GM23338 (cell line): ENCODE measurements at regions not wholly inside any gene's neighbourhood (a gene's known extent, or its start where the extent isn't known, plus 50 kb on each side); places are given as distances from the start of the nearest gene placed in this dataset.

Experiments
- ATAC-seq: fragments of 200-7000 bp; cut with Tn5 transposase; 3 replicates; pipeline ENCODE4 v1.9.1; 2020
- DNase-seq: peaks from one replicate; pipeline ENCODE4 v3.0.0-alpha.2; 2015; ENCODE audit warnings: low spot score
- H2AFZ ChIP-seq: fragments of 200-600 bp; sonication (generic); 2 replicates; pipeline ENCODE4 v1.8.0; 2016; ENCODE audit warnings: antibody characterized with exemption, mild to moderate bottlenecking, moderate library complexity
- H3F3A ChIP-seq: fragments of 200-600 bp; sonication (generic); replicated peaks from 2 replicates; pipeline ENCODE4 v1.8.0; 2017; ENCODE audit warnings: antibody characterized with exemption, mixed run types, low read depth
- H3K27ac ChIP-seq: fragments of 200-600 bp; sonication (generic); 2 replicates; pipeline ENCODE4 v1.6.1; 2016; ENCODE audit warnings: low read depth
- H3K27me3 ChIP-seq: fragments of 200-600 bp; sonication (generic); 2 replicates; pipeline ENCODE4 v1.8.0; 2016; ENCODE audit warnings: mild to moderate bottlenecking, mixed run types, moderate library complexity; ENCODE audit not compliant: insufficient read depth
- H3K36me3 ChIP-seq: fragments of 200-600 bp; sonication (generic); 2 replicates; pipeline ENCODE4 v1.8.0; 2016; ENCODE audit warnings: mild to moderate bottlenecking; ENCODE audit not compliant: insufficient read depth
- H3K4me1 ChIP-seq: fragments of 200-600 bp; sonication (generic); 2 replicates; pipeline ENCODE4 v1.8.0; 2016; ENCODE audit warnings: mild to moderate bottlenecking, moderate library complexity; ENCODE audit not compliant: insufficient read depth
- H3K4me2 ChIP-seq: fragments of 200-600 bp; sonication (generic); 2 replicates; pipeline ENCODE4 v1.7.1; 2017; ENCODE audit warnings: mixed run types
- H3K4me3 ChIP-seq: fragments of 200-600 bp; sonication (generic); 2 replicates; pipeline ENCODE4 v1.6.1; 2016; ENCODE audit warnings: mixed run types
- H3K79me2 ChIP-seq: fragments of 200-600 bp; sonication (generic); replicated peaks from 2 replicates; pipeline ENCODE4 v1.8.0; 2017; ENCODE audit warnings: mild to moderate bottlenecking; ENCODE audit not compliant: insufficient read depth
- H3K9me2 ChIP-seq: fragments of 200-600 bp; sonication (generic); 2 replicates; pipeline ENCODE4 v1.8.0; 2017; ENCODE audit not compliant: insufficient read depth
- H4K20me1 ChIP-seq: fragments of 200-600 bp; sonication (generic); replicated peaks from 2 replicates; pipeline ENCODE4 v1.8.0; 2017; ENCODE audit warnings: mild to moderate bottlenecking; ENCODE audit not compliant: insufficient read depth
- H3K27ac Mint-ChIP-seq: 2 replicates; pipeline ENCODE4 v1.8.0; 2020; ENCODE audit warnings: inconsistent platforms, mild to moderate bottlenecking, moderate library complexity, mixed read lengths
- H3K27me3 Mint-ChIP-seq: 3 replicates; pipeline ENCODE4 v1.8.0; 2022; ENCODE audit warnings: low read depth, mild to moderate bottlenecking, moderate library complexity, mixed read lengths, inconsistent platforms; ENCODE audit not compliant: insufficient read depth, poor library complexity
- H3K36me3 Mint-ChIP-seq: 3 replicates; pipeline ENCODE4 v1.8.0; 2021; ENCODE audit warnings: low read depth, mild to moderate bottlenecking, inconsistent platforms, moderate library complexity, mixed read lengths
- H3K4me1 Mint-ChIP-seq: 3 replicates; pipeline ENCODE4 v1.8.0; 2020; ENCODE audit warnings: mild to moderate bottlenecking, inconsistent platforms, mixed read lengths
- H3K4me3 Mint-ChIP-seq: 3 replicates; pipeline ENCODE4 v1.8.0; 2021; ENCODE audit warnings: moderate library complexity, mild to moderate bottlenecking, inconsistent platforms, mixed read lengths
- H3K9me3 Mint-ChIP-seq: 3 replicates; pipeline ENCODE4 v1.8.0; 2020; ENCODE audit warnings: moderate library complexity, mild to moderate bottlenecking, inconsistent platforms, mixed read lengths
- CREB1 ChIP-seq: fragments of 250-450 bp; sonication (Bioruptor Pico); IDR thresholded peaks from 2 replicates; pipeline ENCODE4 v1.5.0; 2020; ENCODE audit warnings: low read depth, mild to moderate bottlenecking, moderate library complexity
- EZH2 ChIP-seq: fragments of 200-600 bp; sonication (generic); IDR thresholded peaks from one replicate; pipeline ENCODE4 v1.8.0; 2017; ENCODE audit warnings: antibody characterized with exemption, mild to moderate bottlenecking, low read depth; ENCODE audit not compliant: unreplicated experiment
- EZH2phosphoT487 ChIP-seq: fragments of 200-600 bp; sonication (generic); IDR thresholded peaks from one replicate; pipeline ENCODE4 v1.8.1; 2018; ENCODE audit warnings: antibody characterized with exemption; ENCODE audit not compliant: unreplicated experiment
- JUNB ChIP-seq: IDR thresholded peaks from one replicate; pipeline ENCODE4 v1.6.1; 2016; ENCODE audit warnings: antibody characterized with exemption; ENCODE audit not compliant: unreplicated experiment
- NANOG ChIP-seq: IDR thresholded peaks from 2 replicates; pipeline ENCODE4 v1.6.1; 2016; ENCODE audit warnings: antibody characterized with exemption, borderline replicate concordance
- POLR2AphosphoS5 ChIP-seq: IDR thresholded peaks from 2 replicates; pipeline ENCODE4 v1.6.1; 2016; ENCODE audit warnings: antibody characterized with exemption, low read depth
- STAT1 ChIP-seq: IDR thresholded peaks from one replicate; pipeline ENCODE4 v1.6.1; 2016; ENCODE audit warnings: antibody characterized with exemption; ENCODE audit not compliant: unreplicated experiment
- ZNF114 ChIP-seq: fragments of 250-450 bp; sonication (Bioruptor Pico); IDR thresholded peaks from 2 replicates; pipeline ENCODE4 v1.5.0; 2020; ENCODE audit warnings: mild to moderate bottlenecking, moderate library complexity
- ZNF331 ChIP-seq: fragments of 250-450 bp; sonication (Bioruptor Pico); IDR thresholded peaks from 2 replicates; pipeline ENCODE4 v1.5.0; 2020; ENCODE audit warnings: low read depth, mild to moderate bottlenecking, moderate library complexity
- TF ChIP-seq, protein P1 (sequence below): IDR thresholded peaks from 2 replicates; pipeline ENCODE4 v1.6.1; 2016; ENCODE audit warnings: antibody characterized with exemption
- TF ChIP-seq, protein P2 (sequence below), 2 experiments: fragments of 200-600 bp in 1 of 2; sonication (generic) in 1 of 2; conservative IDR thresholded peaks; 2 replicates each; pipeline versions ENCODE4 v1.5.1 to v1.6.1; 2016 to 2017; ENCODE audit warnings: antibody characterized with exemption in 2 of 2, low read depth in 2 of 2, mild to moderate bottlenecking in 2 of 2, moderate library complexity in 1 of 2

DNA sequence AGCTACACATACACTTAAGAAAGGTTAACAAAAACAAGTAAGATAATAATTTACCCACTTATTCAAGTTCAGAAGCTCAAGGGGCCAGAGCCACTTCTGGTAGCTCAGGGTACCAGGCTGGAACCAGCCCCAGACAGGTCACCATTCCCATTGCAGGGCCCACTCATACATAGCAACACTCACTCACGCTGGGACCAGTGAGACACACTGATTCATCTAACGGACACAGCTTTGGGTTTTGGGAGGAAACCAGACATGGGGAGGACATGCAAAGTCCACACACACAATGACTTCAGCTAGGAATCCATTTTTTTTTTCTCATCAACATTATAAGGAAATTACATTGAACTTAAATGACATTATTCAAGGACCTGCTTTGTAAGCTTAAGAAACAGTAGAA is 169.1 kb downstream of the ZC3H11B start (continued):
- TF ChIP-seq, protein P1, sequence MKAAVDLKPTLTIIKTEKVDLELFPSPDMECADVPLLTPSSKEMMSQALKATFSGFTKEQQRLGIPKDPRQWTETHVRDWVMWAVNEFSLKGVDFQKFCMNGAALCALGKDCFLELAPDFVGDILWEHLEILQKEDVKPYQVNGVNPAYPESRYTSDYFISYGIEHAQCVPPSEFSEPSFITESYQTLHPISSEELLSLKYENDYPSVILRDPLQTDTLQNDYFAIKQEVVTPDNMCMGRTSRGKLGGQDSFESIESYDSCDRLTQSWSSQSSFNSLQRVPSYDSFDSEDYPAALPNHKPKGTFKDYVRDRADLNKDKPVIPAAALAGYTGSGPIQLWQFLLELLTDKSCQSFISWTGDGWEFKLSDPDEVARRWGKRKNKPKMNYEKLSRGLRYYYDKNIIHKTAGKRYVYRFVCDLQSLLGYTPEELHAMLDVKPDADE = no peak

DNA sequence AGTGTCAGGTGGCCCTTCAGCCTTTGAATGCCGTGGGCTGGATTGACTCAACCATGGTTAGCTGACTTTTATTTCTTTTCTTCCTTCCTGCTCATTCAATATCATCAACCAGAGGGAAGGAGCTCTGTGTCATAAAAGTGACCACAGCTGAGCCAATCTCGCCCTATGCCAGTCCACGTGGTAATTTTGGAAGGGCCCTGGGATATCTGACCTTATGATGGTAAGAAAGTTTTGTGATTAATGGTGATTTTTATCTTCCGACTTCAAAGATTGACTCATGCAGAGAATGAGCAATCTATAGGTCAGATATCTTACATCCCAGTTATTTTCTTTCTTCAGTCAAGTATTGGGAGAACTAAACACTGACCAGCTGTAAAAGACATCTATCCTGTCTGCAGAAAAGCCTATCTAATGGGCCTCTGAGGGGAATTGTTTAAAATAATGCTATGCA is 170.3 kb downstream of the ZC3H11B start:
- Histone ChIP-seq H3K4me1 (no peaks in the 10 kb centered on the region), H3K36me3 (no peaks in the 10 kb centered on the region), H4K20me1 (no peaks in the 10 kb centered on the region), H2AFZ (no peak overlapping the region), H3F3A (no peaks in the 10 kb centered on the region), H3K4me2 (no peak overlapping the region), H3K4me3 (no peak overlapping the region), H3K27me3 (no peaks in the 10 kb centered on the region), H3K9me2 (0 out of 2 replicates have a peak, but pooled peaks cover 4% of the 10 kb centered on the region), H3K27ac (no peak overlapping the region), H3K79me2 (no peaks in the 10 kb centered on the region)
- H3K4me3 Mint-ChIP-seq = no peak overlapping the region
- no peak overlapping the region for H3K27ac Mint-ChIP-seq
- ATAC-seq (no peak), DNase-seq (no peak)
- TF ChIP-seq CREB1 (CRISPR knock-in tag) (no peak), JUNB (no peak)
- TF ChIP-seq, protein P1 = no peak
- H3K9me3 Mint-ChIP-seq = no peaks in the 10 kb centered on the region
- no peaks in the 10 kb centered on the region for H3K36me3 Mint-ChIP-seq
- peaks cover 3% of the 10 kb centered on the region; the same call in 1 of the 3 replicates for H3K4me1 Mint-ChIP-seq
- H3K27me3 Mint-ChIP-seq = no peaks in the 10 kb centered on the region

DNA sequence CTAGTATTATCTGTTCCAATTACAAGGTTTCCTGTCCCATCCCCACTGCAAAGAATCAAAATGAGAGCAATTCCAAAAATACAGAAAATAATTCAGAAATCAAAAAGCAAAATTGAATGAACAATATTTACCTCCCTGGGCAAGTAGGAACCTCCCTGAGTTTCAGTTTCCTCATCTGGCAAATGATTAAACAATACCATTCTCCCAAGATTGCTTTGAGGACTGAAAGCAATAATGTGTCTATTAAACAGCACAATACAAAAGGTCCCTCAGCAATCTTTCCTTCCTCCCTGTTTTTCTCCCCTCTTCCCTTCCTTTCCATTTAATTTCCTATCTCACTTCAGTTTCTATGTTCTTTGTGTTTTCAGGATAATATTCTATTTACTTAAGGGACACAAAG is 171.0 kb downstream of the ZC3H11B start:
- Histone ChIP-seq H3K79me2 (no peaks in the 10 kb centered on the region), H3K27ac (no peak overlapping the region), H2AFZ (no peak overlapping the region), H3K4me3 (no peak overlapping the region), H3K27me3 (no peaks in the 10 kb centered on the region), H3K36me3 (no peaks in the 10 kb centered on the region), H4K20me1 (no peaks in the 10 kb centered on the region), H3F3A (no peaks in the 10 kb centered on the region), H3K4me1 (no peaks in the 10 kb centered on the region), H3K9me2 (0 out of 2 replicates have a peak, but pooled peaks cover 4% of the 10 kb centered on the region), H3K4me2 (no peak overlapping the region)
- no peaks in the 10 kb centered on the region for H3K9me3 Mint-ChIP-seq
- no peaks in the 10 kb centered on the region for H3K36me3 Mint-ChIP-seq
- DNase-seq (no peak), ATAC-seq (no peak)
- 0 out of 2 replicates have a peak overlapping the region, but pooled peaks have one; percentile 19 for H3K27ac Mint-ChIP-seq
- no peaks in the 10 kb centered on the region for H3K27me3 Mint-ChIP-seq
- H3K4me1 Mint-ChIP-seq = peaks cover 3% of the 10 kb centered on the region; the same call in 1 of the 3 replicates
- no peak overlapping the region for H3K4me3 Mint-ChIP-seq
- TF ChIP-seq EZH2 (no peak), CREB1 (CRISPR knock-in tag) (no peak), EZH2phosphoT487 (no peak), POLR2AphosphoS5 (no peak), STAT1 (no peak), ZNF114 (CRISPR knock-in tag) (no peak), NANOG (no peak), ZNF331 (no peak)
- TF ChIP-seq, protein P1 = no peak
- TF ChIP-seq, protein P2, sequence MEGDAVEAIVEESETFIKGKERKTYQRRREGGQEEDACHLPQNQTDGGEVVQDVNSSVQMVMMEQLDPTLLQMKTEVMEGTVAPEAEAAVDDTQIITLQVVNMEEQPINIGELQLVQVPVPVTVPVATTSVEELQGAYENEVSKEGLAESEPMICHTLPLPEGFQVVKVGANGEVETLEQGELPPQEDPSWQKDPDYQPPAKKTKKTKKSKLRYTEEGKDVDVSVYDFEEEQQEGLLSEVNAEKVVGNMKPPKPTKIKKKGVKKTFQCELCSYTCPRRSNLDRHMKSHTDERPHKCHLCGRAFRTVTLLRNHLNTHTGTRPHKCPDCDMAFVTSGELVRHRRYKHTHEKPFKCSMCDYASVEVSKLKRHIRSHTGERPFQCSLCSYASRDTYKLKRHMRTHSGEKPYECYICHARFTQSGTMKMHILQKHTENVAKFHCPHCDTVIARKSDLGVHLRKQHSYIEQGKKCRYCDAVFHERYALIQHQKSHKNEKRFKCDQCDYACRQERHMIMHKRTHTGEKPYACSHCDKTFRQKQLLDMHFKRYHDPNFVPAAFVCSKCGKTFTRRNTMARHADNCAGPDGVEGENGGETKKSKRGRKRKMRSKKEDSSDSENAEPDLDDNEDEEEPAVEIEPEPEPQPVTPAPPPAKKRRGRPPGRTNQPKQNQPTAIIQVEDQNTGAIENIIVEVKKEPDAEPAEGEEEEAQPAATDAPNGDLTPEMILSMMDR (conservative IDR thresholded peaks at IDR 0.05; ENCODE audit: low read depth in 2 of 2) = no peak
